ENCODE measurements at regions not wholly inside any gene's neighbourhood (a gene's known extent, or its start where the extent isn't known, plus 50 kb on each side); places are given as distances from the start of the nearest gene placed in this dataset.
A peak's percentile ranks its signal among the peaks of the same experiment; 100 is the strongest.
"Not testable (repeated sequence)": the region's sequence is repeated elsewhere in the genome, so short reads cannot be mapped to it uniquely, and the experiment has no call there.

GRCh38 chr6:26235302-26235670 lies 129.7 kb upstream of the BTN3A2 start:
- DNase-seq: no peak

- not testable (repeated sequence) for DNase-seq
Measured at GRCh38 chr6:26239415-26239814, 125.6 kb upstream of the BTN3A2 start.

DNA sequence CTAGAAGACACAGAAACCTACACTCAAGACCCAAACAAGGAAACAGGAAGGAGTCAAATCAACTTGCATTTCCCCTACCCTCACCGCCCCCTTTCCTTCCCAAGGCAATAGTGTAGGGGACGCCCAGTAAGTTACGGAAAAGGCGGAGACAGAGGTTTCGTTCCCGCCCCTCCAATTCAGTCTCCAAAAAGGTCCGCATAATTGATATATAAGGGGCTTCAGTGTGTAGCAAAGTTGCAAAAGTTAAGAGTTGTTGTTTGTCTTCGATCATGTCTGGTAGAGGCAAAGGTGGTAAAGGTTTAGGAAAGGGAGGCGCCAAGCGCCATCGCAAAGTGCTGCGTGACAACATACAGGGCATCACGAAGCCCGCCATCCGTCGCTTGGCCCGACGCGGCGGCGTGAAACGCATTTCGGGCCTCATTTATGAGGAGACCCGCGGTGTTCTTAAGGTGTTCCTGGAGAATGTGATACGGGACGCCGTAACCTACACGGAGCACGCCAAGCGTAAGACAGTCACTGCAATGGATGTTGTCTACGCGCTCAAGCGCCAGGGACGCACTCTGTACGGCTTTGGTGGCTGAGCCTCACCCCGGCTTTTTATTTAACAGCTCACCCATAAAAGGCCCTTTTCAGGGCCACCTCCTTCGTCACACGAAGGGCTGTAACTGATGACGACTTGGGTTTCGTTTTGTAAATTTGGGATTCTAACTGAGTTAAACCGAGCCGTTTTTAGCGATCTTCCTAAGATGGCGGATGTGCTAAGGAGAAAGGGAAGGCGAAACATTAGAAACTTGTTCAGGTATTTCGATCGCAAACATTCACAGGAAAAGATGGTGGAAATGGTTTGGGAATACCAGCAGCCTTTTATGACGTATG lies 124.6 kb upstream of the BTN3A2 start:
- peak; percentile 53 for DNase-seq

DNA sequence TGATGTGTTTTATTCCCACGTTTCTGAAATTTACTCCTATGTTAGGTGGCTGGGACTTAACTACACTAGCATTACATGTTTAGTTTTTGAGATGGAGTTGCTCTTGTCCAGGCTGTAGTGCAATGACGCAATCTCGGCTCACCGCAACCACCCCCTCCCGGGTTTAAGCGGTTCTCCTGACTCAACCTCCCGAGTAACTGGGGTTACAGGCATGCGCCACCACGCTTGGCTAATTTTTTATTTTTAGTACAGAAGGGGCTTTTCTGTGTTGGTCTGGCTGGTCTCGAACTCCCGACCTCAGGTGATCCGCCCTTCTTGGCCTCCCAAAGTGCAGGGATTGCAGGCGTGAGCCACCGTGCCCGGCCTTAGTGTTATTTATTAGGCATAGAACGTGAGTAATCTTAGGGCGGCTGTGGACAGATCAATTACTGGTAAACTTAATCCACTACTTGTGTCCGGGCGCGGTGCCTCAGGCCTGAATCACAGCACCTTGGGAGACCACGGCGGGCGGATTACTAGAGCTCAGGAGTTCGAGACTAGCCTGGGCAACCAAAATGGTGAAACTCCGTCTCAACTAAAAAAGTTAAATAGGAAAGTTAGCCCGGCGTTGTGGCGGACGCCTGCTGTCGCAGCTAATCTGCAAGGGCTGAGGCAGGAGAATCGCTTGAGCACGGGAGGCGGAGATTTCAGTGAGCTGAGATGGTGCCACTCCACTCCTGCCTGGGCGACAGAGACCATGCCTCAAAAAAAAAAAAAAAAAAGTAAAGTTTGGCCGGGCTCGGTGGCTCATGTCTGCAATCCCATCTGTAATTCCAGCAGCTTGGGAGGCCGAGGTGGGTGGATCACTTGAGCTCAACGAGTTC lies 123.7 kb upstream of the BTN3A2 start:
- DNase-seq: peak; percentile 71

- no peak for DNase-seq
Measured at GRCh38 chr6:26243132-26243531, 121.9 kb upstream of the BTN3A2 start.

DNA sequence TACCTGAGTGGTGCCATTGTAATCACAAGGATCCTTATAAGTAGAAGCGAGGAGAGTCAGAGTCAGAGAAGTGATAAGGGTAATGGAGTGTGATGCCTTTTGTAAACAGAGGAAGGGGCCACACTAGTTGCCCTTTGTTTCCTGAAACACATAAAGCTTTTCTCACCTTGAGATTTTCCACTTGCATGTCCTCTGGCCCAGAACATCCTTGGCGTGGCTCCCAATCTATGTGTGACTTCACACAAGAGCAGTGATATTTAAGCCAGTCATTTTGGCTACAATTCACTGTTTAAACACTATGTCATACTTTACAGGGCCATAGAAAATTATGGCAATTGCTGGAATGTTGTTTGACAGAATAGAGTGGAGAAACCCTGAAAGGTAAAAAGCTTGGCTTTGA lies 121.2 kb upstream of the BTN3A2 start:
- DNase-seq: no peak

GRCh38 chr6:26246058-26246457 lies 118.9 kb upstream of the BTN3A2 start:
- DNase-seq: no peak

DNA sequence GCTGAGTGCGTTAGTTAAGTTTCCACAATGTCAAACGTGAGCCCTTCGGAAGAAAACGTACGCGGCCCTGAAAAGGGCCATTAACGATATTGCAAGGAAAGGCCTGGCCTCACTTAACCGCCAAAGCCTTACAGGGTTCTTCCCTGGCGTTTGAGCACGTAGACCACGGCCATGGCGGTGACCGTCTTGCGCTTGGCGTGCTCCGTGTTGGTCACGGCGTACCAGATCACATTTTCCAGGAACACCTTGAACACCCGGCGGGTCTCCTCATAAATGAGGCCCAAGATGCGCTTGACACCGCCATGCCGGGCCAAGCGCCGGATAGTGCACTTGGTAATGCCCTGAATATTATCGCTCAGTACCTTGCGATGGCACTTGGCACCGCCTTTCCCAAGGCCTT lies 118.4 kb upstream of the BTN3A2 start:
- no peak for DNase-seq

DNA sequence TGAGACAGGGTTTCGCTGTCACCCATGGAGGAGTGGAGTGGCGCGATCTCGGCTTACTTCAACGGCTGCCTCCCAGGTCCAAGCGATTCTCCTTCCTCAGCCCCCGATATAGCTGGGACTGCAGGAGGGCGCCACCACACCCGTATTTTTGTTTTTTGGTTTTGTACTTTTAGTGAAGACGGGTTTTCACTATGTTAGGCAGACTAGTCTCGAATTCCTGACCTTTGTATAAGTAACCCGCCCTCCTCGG lies 115.4 kb upstream of the BTN3A2 start:
- peak; percentile 46 for DNase-seq

- DNase-seq: peak; percentile 66
Measured at GRCh38 chr6:26249957-26250697, 114.9 kb upstream of the BTN3A2 start.

GRCh38 chr6:26250698-26251044 lies 114.3 kb upstream of the BTN3A2 start:
- DNase-seq: peak; percentile 47

DNA sequence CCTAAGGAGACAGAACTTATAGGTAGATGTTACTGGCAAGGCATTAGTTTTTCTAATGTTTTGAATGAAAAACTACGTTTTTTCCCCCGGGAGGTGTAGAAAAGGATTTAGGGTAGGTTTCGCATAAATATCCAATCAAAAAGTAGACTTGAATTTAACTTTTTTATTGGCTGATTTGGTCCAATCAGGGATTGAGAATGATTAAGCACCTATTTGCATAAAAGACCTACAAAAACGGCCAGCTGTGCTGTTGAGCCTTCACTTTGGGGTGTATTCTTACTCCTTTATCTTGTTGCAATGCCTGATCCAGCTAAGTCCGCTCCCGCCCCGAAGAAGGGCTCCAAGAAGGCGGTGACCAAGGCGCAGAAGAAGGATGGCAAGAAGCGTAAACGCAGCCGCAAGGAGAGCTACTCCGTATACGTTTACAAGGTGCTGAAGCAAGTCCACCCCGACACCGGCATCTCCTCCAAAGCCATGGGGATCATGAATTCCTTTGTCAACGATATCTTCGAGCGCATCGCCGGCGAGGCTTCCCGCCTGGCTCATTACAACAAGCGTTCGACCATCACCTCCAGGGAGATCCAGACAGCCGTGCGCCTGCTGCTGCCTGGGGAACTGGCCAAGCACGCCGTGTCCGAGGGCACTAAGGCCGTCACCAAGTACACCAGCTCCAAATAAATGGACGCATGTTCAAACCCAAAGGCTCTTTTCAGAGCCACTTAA lies 113.5 kb upstream of the BTN3A2 start:
- DNase-seq: peak; percentile 31

- no peak for DNase-seq
Measured at GRCh38 chr6:26252077-26252472, 112.9 kb upstream of the BTN3A2 start.

GRCh38 chr6:26254724-26255123 lies 110.3 kb upstream of the BTN3A2 start:
- DNase-seq: no peak

DNA sequence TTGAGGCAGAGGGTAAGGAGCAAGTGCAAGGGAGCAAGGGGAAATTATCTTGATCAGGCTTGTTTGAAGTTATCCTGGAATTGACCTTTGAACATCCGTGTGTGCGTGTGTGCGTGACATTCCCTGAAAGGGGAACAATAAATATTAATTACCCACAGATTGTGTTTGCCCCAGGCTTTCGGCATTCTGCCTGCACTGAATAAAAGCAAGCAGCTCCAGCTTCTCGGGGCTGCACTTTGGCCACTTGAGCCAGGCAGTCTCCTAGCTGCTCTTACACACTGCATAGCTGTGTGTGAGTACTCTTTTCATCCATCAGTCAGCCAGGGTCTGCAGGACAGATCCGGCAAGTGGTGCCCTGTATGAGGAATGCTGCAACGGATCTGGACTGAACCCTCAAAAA lies 107.7 kb upstream of the BTN3A2 start:
- no peak for DNase-seq

DNA sequence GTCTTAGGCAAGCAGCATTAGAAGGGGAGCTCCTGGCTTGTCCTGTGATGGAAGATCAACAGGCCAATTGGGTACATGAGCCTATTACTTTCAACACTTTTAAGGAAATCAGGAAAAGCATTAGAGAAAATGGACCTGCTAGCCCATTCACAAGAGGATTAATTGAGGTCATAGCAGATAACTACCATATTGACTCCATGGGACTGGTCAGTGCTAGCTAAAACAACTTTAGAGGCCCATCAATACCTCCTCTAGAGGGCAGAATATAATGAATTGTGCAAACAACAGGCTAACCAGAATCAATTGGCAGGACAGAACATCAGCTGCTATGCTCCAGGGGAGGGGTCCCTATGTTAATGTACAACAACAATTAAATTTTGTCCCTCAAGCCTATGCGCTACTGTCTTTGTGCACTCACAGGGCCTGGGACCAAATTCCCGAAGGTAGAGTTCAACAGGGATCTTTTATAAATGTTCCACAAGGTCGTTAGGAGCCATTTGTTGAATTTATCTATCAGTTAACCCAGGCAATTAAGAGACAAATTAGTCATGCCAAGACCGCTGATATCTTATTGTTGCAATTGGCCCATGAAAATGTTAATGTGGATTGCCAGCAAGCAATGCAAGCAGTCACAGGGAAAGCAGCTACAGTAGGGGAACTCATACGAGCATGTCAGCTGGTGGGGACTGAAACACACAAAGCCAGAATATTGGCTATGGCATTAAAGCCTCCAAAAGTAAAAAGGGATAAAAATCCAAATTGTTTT lies 106.6 kb upstream of the BTN3A2 start:
- DNase-seq: no peak

- DNase-seq: no peak
Measured at GRCh38 chr6:26260110-26260637, 104.8 kb upstream of the BTN3A2 start.

GRCh38 chr6:26260725-26261490 lies 104.1 kb upstream of the BTN3A2 start:
- no peak for DNase-seq

DNA sequence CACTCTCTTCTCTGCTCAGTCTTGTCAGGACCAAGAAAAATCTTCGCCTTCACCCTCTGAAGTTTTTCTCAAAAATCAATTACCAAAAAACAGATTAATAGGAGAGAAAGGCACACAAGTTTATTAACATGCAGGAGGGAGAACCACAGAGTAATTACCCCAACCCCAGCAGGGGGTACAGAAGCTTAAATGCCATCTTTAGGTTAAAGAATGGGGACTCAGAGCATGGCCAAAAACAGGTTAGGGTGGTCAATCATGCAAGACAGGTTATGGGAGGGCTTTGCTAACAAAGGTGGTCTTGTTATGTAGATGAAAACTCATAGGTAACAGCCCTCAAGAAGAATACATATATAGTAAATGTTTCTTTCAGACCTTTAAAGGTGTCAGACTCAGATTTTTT lies 100.5 kb upstream of the BTN3A2 start:
- no peak for DNase-seq

DNA sequence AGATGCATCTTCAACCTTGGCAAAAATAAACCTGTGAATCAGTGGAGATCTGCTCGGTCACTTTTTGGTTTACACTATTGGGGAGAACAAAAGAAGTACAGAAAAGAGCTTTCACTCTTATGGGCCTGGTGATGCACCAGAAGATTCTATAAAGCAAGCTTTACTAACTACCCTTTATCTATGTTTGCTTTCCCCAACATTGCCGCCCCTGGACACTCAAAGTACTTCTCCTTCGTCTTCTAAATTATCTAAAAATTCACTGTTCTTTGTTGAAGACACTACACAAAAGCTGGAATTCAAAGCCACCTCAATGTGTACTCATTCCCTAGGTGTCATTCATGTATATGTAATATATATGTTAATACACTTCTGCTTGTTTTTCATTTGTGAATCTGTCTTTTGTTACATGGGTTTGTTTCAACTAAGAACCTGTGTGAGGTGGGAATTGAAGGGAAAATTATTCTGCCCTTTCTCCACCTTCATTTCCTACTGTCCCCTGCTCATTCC lies 97.9 kb upstream of the BTN3A2 start:
- no peak for DNase-seq

All from activated CD8-positive, alpha-beta memory T cell treated with anti-CD3 and anti-CD28 coated beads, Interleukin-2, amount 50 U/mL, for 4 hours (primary cell).